ENCODE measurements at regions not wholly inside any gene's neighbourhood (a gene's known extent, or its start where the extent isn't known, plus 50 kb on each side); places are given as distances from the start of the nearest gene placed in this dataset.

DNA sequence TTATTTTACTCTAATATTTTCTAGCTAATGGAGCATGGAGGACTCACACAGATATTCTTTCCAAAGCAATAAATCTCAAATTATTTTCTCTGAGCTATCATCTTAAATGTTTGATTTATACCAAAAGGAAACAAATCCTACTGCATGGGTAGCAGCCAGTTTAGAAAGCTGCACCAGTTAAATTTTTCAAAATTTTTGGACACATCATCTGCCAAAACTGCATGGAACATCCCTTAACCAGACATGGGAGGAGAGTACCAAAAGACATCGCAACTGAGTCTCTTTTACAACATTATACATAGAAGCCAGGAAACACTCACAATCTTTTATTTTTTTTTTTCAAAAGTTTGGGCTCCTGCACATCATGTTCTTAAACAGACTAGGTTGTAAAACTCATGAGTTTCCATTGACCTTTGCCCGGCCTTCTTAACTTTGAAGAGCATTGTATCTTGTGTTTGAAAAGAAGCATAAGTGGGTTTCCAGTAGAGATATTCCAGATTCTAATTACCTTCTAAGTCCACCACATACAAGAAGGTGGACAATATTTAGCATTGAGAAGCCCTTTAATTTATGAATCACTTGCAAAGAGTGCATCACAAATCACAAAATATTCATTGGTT lies 87.7 kb upstream of the HMGCLL1 start:
- Histone ChIP-seq H3K36me3 (ENCODE audit: control insufficient read depth in 1 of 2, insufficient read depth in 2 of 2, low read length in 2 of 2) (no peaks in the 10 kb centered on the region), H2AFZ (ENCODE audit: low read depth, low read length, poor library complexity, severe bottlenecking) (no peak overlapping the region), H3K79me2 (ENCODE audit: insufficient read depth, low read length) (no peaks in the 10 kb centered on the region), H3K9ac (ENCODE audit: low read length) (no peak overlapping the region), H4K20me1 (ENCODE audit: insufficient read depth) (no peaks in the 10 kb centered on the region), H3K9me3 (ENCODE audit: control insufficient read depth in 1 of 2, insufficient read depth in 1 of 2, low read depth in 1 of 2, low read length in 2 of 2) (no peaks in the 10 kb centered on the region), H3K4me3 (replicated peaks in 1 of 2; ENCODE audit: low read depth in 1 of 2, low read length in 2 of 2) (no peak overlapping the region), H3K27ac (ENCODE audit: low read depth, low read length) (no peak overlapping the region), H3K4me1 (ENCODE audit: control insufficient read depth in 1 of 2, insufficient read depth in 2 of 2, low read length in 2 of 2) (no peaks in the 10 kb centered on the region), H3K9me2 (ENCODE audit: insufficient read depth) (no peaks in the 10 kb centered on the region), H3K4me2 (ENCODE audit: low read length) (no peak overlapping the region), H3K27me3 (ENCODE audit: insufficient read depth, low read length) (peaks cover 33% of the 10 kb centered on the region)
- TF ChIP-seq SIN3A (IDR thresholded peaks at IDR 0.05; ENCODE audit: low read depth) (no peak), YY1 (IDR thresholded peaks at IDR 0.05; ENCODE audit: extremely low read depth, insufficient replicate concordance, low read depth, low read length) (no peak), ZNF274 (IDR thresholded peaks at IDR 0.05; ENCODE audit: low read depth, low read length) (no peak), POLR2A (IDR thresholded peaks at IDR 0.05; ENCODE audit: borderline replicate concordance, extremely low read depth, insufficient read depth, insufficient read length) (no peak), ZFX (IDR thresholded peaks at IDR 0.05) (no peak), EGR1 (IDR thresholded peaks at IDR 0.05; ENCODE audit: low read depth) (no peak), CBX3 (IDR thresholded peaks at IDR 0.05; ENCODE audit: low read depth) (no peak), SRF (IDR thresholded peaks at IDR 0.05; ENCODE audit: low read depth) (no peak)
- TF ChIP-seq, protein P1, sequence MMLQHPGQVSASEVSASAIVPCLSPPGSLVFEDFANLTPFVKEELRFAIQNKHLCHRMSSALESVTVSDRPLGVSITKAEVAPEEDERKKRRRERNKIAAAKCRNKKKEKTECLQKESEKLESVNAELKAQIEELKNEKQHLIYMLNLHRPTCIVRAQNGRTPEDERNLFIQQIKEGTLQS (IDR thresholded peaks at IDR 0.05), result no peak
- TF ChIP-seq, protein P2, sequence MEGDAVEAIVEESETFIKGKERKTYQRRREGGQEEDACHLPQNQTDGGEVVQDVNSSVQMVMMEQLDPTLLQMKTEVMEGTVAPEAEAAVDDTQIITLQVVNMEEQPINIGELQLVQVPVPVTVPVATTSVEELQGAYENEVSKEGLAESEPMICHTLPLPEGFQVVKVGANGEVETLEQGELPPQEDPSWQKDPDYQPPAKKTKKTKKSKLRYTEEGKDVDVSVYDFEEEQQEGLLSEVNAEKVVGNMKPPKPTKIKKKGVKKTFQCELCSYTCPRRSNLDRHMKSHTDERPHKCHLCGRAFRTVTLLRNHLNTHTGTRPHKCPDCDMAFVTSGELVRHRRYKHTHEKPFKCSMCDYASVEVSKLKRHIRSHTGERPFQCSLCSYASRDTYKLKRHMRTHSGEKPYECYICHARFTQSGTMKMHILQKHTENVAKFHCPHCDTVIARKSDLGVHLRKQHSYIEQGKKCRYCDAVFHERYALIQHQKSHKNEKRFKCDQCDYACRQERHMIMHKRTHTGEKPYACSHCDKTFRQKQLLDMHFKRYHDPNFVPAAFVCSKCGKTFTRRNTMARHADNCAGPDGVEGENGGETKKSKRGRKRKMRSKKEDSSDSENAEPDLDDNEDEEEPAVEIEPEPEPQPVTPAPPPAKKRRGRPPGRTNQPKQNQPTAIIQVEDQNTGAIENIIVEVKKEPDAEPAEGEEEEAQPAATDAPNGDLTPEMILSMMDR (IDR thresholded peaks at IDR 0.05 in 2 of 3, conservative IDR thresholded peaks at IDR 0.05 in 1 of 3; ENCODE audit: borderline replicate concordance in 1 of 3, insufficient read depth in 1 of 3, low read depth in 2 of 3, low read length in 2 of 3), result no peak
- TF ChIP-seq, protein P3, sequence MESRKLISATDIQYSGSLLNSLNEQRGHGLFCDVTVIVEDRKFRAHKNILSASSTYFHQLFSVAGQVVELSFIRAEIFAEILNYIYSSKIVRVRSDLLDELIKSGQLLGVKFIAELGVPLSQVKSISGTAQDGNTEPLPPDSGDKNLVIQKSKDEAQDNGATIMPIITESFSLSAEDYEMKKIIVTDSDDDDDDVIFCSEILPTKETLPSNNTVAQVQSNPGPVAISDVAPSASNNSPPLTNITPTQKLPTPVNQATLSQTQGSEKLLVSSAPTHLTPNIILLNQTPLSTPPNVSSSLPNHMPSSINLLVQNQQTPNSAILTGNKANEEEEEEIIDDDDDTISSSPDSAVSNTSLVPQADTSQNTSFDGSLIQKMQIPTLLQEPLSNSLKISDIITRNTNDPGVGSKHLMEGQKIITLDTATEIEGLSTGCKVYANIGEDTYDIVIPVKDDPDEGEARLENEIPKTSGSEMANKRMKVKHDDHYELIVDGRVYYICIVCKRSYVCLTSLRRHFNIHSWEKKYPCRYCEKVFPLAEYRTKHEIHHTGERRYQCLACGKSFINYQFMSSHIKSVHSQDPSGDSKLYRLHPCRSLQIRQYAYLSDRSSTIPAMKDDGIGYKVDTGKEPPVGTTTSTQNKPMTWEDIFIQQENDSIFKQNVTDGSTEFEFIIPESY (IDR thresholded peaks at IDR 0.05; ENCODE audit: extremely low read depth, insufficient replicate concordance, low read length), result no peak
- intact Hi-C loops (cut with micrococcal nuclease), result no loop called here
- ChIA-PET RAD21 (ENCODE audit: low non-redundant PET in 1 of 2, low total read pairs in 2 of 2, uncharacterized antibody in 2 of 2, unreplicated experiment in 2 of 2) (no interaction called here), POLR2A (no interaction called here), CTCF (no interaction called here)
- DNase-seq (ENCODE audit: low read depth, low spot score) (no peak), ATAC-seq (no peak)
- no TSS peak for BruUV-seq (replicated peaks)
